Panc1 (cell line): ENCODE measurements at regions not wholly inside any gene's neighbourhood (a gene's known extent, or its start where the extent isn't known, plus 50 kb on each side); places are given as distances from the start of the nearest gene placed in this dataset.

Experiments
- ATAC-seq: fragments of 200-7000 bp; cut with Tn5 transposase; 2 replicates; pipeline ENCODE4 v1.9.1; 2020; ENCODE audit warnings: mild to moderate bottlenecking, moderate library complexity
- BruUV-seq: library from RNA; stranded (reverse); fragments of 400-500 nt; replicated peaks from 2 replicates; lab custom pipeline; 2021; lab: Mats Ljungman, UMichigan
- CTCF ChIA-PET: fragments of 300-600 bp; sonication (Branson Sonifier 250); formaldehyde crosslinking; loops from one replicate; lab custom pipeline; 2022; ENCODE audit warnings: antibody characterized with exemption; lab: Charles Lee
- POLR2A ChIA-PET: fragments of 300-600 bp; sonication (Branson Sonifier 250); formaldehyde crosslinking; loops from one replicate; lab custom pipeline; 2022; ENCODE audit warnings: antibody characterized with exemption; lab: Charles Lee
- DNase-seq: peaks from one replicate; pipeline ENCODE4 v3.0.0-alpha.2; 2010; ENCODE audit warnings: low read depth, low spot score
- H3K27ac ChIP-seq: 2 replicates; pipeline ENCODE4 v1.5.1; 2011; ENCODE audit warnings: mild to moderate bottlenecking, low read length, inconsistent platforms
- H3K27me3 ChIP-seq: fragments of 200-500 bp; sonication (Bioruptor generic); 2 replicates; pipeline ENCODE4 v1.6.0; 2014; ENCODE audit warnings: low read length, inconsistent platforms; ENCODE audit not compliant: control insufficient read depth, insufficient read depth
- H3K36me3 ChIP-seq: fragments of 200-500 bp; sonication (Bioruptor generic); 2 replicates; pipeline ENCODE4 v1.5.1; 2014; ENCODE audit warnings: inconsistent platforms, mild to moderate bottlenecking, low read length, moderate library complexity; ENCODE audit not compliant: control insufficient read depth, insufficient read depth
- H3K4me1 ChIP-seq: 2 replicates; pipeline ENCODE4 v1.5.1; 2011; ENCODE audit warnings: inconsistent platforms, mild to moderate bottlenecking, low read length, moderate library complexity; ENCODE audit not compliant: control insufficient read depth, insufficient read depth
- H3K4me3 ChIP-seq, 2 experiments: 2 replicates each; pipeline ENCODE4 v1.5.1; 2011 to 2012; ENCODE audit warnings: low read depth in 2 of 2, low read length in 2 of 2, mild to moderate bottlenecking in 2 of 2, inconsistent platforms in 1 of 2, moderate library complexity in 1 of 2
- H3K9me3 ChIP-seq: fragments of 200-500 bp; sonication (Bioruptor generic); 2 replicates; pipeline ENCODE4 v1.5.1; 2014; ENCODE audit warnings: low read depth, mild to moderate bottlenecking, inconsistent platforms, low read length, moderate library complexity; ENCODE audit not compliant: control insufficient read depth, insufficient read depth
- CTCF ChIP-seq: fragments of 450-650 bp; IDR thresholded peaks from 2 replicates; pipeline ENCODE4 v1.5.1; 2017; ENCODE audit warnings: mild to moderate bottlenecking
- POLR2AphosphoS5 ChIP-seq: IDR thresholded peaks from 2 replicates; pipeline ENCODE4 v1.6.1; 2012; ENCODE audit warnings: mild to moderate bottlenecking, low read depth, low read length, moderate library complexity
- REST ChIP-seq, 2 experiments: IDR thresholded peaks; 2 replicates each; pipeline ENCODE4 v1.6.1; 2011 to 2012; ENCODE audit warnings: low read depth in 2 of 2, control low read depth in 1 of 2, low read length in 1 of 2, mild to moderate bottlenecking in 1 of 2, moderate library complexity in 1 of 2; ENCODE audit not compliant: insufficient read depth in 1 of 2
- SIN3A ChIP-seq: IDR thresholded peaks from 2 replicates; pipeline ENCODE4 v1.6.1; 2012; ENCODE audit warnings: low read depth, mild to moderate bottlenecking, low read length, moderate library complexity, borderline replicate concordance; ENCODE audit not compliant: insufficient read depth
- TCF7L2 ChIP-seq: IDR thresholded peaks from 2 replicates; pipeline ENCODE4 v1.6.1; 2011; ENCODE audit warnings: mild to moderate bottlenecking, low read depth, low read length, inconsistent platforms
- in situ Hi-C: cut with HindIII; loops from 2 replicates; pipeline ENCODE4 v1.10.0; 2016; ENCODE audit warnings: low sequenced_read_pairs, low pct_unique_long_range_greater_than_20kb
- intact Hi-C: fragments of 100-400 bp; cut with micrococcal nuclease; formaldehyde crosslinking; loops from one replicate; pipeline ENCODE4 v1.10.0; 2022; ENCODE audit not compliant: unreplicated experiment

GRCh38 chr5:14954616-14955343, 83.2 kb upstream of the ANKH start:
- Histone ChIP-seq H3K9me3 (no peaks in the 10 kb centered on the region), H3K36me3 (no peaks in the 10 kb centered on the region), H3K27ac (no peak overlapping the region), H3K4me3 (no peak overlapping the region), H3K4me1 (no peaks in the 10 kb centered on the region), H3K27me3 (no peaks in the 10 kb centered on the region)
- intact Hi-C loops (no loop called here), in situ Hi-C loops (no loop called here)
- POLR2A ChIA-PET, result no interaction called here
- CTCF ChIA-PET, result no interaction called here
- no peak for TF ChIP-seq TCF7L2
- no peak for TF ChIP-seq SIN3A
- TF ChIP-seq CTCF, result no peak
- no peak for DNase-seq
- no peak for ATAC-seq
- no TSS peak for BruUV-seq

GRCh38 chr5:14954216-14954615, 82.6 kb upstream of the ANKH start:
- no peaks in the 10 kb centered on the region for H3K27me3 ChIP-seq
- no peak overlapping the region for H3K4me3 ChIP-seq
- ChIA-PET POLR2A (no interaction called here), CTCF (no interaction called here)
- intact Hi-C loops (no loop called here), in situ Hi-C loops (no loop called here)
- no peak for TF ChIP-seq POLR2AphosphoS5
- TF ChIP-seq CTCF, result no peak
- TF ChIP-seq TCF7L2, result no peak
- TF ChIP-seq REST (IDR thresholded peaks at IDR 0.05; ENCODE audit: insufficient read depth in 1 of 2, low read depth in 2 of 2, low read length in 1 of 2), result no peak
- TF ChIP-seq SIN3A, result no peak
- H3K4me1 ChIP-seq, result no peaks in the 10 kb centered on the region
- H3K36me3 ChIP-seq, result no peaks in the 10 kb centered on the region
- ATAC-seq, result no peak
- no peak overlapping the region for H3K27ac ChIP-seq
- no TSS peak for BruUV-seq
- DNase-seq, result no peak
- no peaks in the 10 kb centered on the region for H3K9me3 ChIP-seq
